Hindlimb muscle (tissue), 1 donor: ENCODE measurements at regions not wholly inside any gene's neighbourhood (a gene's known extent, or its start where the extent isn't known, plus 50 kb on each side); places are given as distances from the start of the nearest gene placed in this dataset.
A peak's percentile ranks its signal among the peaks of the same experiment; 100 is the strongest.
"Not testable (repeated sequence)": the region's sequence is repeated elsewhere in the genome, so short reads cannot be mapped to it uniquely, and the experiment has no call there.

ENCODE experiments used
- DNase-seq: peaks from one replicate; pipeline ENCODE4 v3.0.0-alpha.2; 2013

DNA sequence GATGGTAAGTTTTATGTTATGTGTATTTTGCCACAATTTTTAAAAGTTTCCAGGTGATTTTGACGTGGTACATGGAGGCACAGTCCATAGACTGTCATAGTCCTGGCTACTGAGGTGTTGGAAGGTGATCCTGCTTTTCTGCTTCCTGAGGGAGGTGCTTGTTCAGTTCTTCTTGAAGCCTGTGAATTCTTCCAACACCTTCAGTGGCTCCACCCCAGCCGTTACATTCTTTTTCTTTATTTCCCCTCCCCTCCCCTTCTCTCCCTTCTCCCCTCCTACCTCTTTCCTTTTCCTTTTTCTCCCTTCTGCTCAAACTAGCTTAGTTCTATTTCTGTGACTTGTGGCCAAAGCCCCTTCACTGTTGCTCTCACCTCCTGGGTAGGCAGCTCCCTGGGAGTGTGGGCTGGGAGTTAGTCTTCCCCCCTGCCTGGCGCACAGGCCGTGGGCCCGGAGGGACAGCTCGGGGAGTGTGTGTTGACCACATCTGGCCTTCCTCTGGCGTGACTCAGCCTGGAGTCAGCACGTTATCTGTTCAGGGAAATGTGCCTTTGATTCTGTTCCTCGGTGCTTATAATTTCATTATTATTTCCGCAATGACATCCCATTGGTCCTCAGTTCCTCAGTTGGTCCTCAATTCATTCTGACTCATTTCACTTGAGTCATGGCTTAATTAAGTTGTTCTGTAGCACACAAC lies 566.2 kb downstream of the TBC1D22A start:
- DNase-seq: no peak

DNA sequence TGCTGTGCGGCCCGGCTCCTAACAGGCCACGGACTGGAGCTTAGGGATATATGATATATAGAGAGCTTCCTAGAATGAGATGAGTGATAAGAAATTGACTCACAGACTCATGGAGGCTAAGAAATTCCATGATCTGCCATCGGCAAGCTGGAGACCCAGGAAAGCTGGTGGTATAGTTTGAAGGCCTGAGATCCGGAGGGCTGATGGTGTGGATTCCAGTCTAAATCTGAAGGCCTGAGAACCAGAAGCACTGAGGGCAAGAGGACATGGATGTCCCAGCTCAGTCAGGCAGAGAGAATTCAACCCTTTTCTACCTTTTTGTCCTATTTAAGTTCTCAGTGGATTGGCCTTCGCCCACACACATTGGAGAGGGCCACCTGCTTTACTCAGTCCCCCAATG lies 564.8 kb downstream of the TBC1D22A start:
- DNase-seq: no peak

DNA sequence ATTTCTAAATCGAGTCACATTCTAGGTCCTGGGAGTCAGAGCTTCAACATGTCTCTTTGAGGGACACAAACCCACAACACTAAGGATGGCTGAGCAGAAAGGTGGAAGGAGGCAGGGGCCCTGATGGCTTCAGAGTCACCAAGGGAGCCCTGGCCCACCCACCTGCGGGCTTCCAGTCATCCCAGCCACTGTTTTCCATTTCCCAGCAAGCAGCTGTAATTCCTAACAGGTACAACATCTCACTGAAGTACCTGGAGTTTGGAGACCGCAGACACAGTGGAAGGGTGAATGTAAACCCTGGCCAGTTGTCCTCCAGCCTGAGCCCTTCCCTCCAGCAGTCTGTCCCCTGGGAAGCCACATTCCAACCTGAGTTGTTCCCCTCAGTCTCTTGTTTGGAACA lies 562.8 kb downstream of the TBC1D22A start:
- DNase-seq: no peak

DNA sequence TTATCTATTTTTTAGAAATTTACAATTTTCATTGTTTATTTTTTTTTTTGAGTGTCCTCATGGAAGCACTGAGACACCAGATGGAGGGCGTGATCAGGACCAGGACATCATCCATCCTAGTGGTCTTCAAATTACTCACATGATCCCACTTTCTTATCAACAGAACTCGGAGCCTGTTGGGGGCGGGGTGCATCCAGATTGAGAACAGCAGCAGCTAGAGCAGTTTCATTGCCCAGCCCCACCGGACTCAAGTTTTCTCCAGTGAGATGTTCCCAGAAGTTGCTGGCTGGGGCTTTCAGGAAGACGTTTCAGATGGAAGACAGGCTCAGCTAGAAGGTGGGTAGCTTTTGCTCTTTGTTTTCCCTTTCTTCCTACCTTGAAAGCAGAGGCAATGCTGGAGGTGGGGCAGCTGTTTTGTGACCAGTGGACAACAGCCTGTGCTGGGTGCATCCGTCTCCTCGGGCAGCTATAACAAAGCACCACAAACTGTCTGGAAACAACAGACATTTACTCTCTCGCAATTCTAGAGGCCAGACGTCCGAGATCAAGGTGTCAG lies 562.1 kb downstream of the TBC1D22A start:
- no peak for DNase-seq

DNA sequence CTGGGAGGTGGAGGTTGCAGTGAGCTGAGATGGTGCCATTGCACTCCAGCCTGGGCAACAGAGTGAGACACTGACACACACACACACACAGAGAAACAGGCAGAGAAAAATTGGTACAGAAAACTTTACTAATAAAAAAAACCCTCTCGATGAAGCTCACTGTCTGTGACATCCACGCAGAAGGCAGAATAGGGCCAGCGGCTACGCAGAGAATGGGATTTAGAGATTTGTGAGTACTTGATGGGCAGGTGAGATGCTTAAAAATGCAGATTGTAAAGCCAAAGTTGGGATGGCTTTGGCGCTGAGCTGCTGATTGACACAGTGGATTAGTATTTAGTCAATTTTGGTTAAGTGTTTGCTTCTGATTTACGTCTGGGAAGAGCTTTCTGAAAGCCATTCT lies 561.1 kb downstream of the TBC1D22A start:
- DNase-seq: no peak

DNA sequence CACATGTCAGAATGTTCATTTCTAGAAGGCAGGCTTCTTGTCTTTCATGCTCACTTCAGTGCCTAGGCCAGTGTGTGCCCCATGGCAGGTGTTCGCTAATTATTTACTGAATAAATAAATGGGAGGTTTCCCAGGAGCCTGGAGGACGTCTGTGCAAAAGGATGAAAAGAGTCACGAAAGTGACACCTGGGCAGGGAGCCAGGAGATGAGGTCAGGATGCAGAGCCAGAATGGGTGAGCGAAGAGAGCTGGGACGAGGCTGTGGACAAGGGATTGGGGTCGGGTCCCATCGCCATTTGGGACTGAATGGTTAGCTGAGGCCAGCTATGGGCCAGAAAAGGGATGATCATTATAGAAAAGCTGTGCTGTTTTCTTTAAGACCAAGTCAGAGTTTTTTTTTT lies 560.4 kb downstream of the TBC1D22A start:
- DNase-seq: no peak

DNA sequence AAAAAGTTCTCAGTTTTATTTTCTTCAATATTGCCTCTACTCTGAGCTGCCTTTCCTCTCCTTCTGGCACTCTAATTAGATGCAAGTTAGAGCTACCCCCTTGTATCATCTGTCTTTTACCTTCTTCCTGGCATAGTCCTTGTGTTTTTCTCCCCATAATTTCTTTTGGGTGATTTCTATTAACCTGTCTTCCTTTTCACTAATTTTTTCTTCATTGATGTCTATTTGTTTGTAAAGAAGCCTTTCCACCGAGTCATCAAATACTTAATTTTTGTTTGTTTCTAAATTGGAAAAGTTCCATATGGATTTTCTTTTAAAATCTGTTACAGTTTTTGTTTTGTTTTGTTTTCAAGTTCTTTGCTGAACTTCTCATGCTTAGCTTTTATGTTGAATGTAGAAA lies 558.1 kb downstream of the TBC1D22A start:
- no peak for DNase-seq

DNA sequence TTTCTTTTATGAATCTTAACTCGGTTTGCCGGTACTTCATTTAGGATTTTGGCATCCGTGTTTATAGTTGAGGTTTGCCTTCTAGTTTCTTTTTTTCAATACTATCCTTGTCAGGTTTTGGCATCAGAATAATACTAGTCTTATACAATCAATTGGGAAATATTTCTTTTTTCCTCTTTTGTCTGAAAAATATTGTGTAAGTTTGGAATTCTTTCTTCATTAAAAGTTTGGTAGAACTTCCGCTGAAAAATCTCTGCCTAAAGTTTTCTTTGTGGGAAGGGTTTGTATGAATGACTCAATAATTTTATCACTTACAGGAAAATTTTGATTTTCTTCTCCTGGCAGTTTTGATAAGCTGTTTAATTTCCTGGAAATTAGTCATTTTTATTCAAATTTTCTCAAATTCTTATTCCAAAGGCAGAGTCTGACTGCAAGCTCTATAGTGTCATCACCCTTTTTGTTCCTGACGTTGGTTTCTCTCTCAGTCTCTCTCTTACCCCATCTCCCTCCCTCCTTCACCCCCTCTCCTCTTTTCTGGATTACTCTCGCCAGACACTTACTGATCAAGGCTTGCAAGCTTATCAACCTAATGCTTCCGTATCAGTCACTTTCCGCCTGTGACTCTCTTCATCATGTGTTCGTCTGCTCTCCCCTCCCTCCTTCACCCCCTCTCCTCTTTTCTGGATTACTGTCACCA lies 555.7 kb downstream of the TBC1D22A start:
- no peak for DNase-seq

DNA sequence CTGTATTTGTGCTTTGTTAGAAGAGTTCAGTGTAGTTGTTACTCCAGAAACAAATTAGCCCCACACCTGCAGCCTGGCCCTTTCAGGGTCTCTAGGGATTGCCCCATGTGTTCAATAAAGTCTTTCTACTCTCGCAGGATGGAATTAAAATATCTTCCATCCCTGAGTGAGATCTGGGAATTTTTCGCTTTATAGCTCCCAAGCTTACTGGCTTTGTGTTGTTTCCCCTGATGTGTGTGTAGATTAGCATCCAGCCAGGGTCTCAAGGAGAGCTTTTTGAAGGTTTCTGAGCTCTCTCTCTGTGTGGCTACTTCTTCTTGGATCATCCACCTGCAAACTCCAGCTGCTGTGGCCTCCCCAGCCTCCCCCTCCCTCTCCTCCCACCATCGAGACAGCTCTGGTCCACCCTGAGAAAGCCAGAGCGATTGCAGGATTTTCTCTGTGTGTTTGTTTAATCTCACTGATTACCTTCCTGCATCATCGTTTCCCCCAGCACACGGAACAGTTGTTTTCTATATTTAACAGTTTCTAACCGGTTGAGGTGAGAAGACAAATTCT lies 553.5 kb downstream of the TBC1D22A start:
- no peak for DNase-seq

DNA sequence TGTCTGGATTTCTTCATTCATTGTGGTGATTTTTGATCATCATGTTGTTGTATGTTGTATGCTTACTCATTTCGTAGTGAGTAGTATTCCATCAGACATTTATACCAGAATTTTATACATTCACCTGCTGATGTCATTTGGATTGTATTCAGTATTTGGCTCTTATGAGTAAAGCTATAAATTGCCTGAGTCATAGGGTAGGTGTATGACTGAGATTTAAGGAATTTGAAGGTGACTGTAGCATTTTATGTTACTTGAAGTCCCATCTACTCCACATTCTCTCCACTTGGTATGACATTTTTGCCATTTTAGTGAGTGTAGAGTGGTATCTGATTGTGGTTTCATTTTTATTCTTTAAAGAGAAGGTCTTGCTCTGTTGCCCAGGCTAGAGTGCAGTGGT lies 548.2 kb downstream of the TBC1D22A start:
- DNase-seq: no peak

DNA sequence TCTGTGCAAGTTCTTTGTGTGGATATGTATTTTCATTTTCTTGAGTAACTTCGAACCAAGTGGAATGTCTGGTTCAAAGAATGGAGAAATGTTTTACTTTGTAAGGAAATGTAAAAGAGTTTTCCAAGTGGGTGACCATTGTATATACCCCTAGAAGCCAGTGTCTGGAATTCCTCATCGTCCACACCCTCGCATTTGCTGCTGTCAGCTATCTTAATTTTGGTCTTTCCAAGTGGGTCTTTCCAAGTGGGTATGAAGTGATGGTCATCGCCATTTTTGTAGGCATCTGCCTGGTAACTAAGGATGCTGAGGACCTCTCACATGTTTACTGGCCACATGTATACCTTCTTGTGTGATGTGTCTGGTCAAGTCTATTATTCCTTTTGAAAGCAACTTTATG lies 547.5 kb downstream of the TBC1D22A start:
- no peak for DNase-seq

DNA sequence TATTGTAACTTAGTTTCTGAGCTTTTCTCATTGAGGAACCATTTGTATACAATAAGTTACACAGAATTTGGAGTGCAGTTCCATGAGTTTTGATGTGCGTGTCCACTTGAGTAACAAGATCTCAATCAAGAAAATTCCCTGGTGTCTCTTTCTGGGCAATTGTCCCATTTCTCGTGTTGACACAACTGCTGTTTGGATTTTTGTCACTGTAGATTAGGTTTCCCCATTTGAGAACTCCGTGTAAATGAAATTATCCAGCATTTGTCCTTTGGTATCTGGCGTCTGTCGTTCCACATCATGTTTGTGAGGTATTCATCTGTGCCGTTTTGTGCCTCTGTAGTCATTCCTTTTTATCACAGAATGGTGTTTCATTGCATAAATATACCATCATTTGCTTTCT lies 547.0 kb downstream of the TBC1D22A start:
- peak; percentile 19 for DNase-seq

DNA sequence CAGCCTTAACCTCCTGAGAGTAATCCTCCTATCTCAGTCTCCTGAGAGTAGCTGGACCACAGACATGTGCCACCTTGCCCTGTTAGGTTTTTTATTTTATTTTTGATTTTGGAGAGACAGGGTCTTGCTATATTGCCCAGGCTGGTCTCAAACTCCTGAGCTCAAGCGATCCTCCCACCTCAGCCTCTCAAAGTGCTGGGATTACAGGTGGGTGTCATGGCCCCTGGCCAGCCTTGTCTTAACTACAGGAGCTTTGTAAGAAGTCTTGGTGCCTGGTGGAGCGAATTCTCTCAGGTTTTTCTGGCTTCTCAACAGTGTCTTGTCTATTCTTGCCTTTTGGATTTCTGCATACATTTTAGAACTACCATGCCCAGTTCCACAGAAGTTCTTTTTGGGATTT lies 546.4 kb downstream of the TBC1D22A start:
- no peak for DNase-seq

DNA sequence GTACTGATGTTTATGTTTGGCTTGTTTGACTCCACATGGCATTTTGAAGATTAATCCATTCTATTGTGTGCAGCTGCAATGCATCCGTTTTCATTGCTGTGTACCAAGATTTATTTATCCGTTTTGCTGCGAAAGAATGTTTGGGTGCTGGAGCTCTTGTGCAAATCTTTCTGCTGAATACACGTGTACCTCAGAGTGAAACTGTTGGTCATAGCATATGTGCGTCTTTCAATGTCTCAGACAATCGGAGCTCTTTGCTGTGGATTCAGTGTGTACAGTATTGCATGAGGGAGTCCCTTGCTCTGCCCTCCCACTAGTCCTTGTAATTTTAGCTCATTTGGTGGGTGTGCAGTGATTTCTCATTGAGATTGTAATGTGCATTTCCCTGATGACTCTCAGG lies 545.4 kb downstream of the TBC1D22A start:
- DNase-seq: no peak

DNA sequence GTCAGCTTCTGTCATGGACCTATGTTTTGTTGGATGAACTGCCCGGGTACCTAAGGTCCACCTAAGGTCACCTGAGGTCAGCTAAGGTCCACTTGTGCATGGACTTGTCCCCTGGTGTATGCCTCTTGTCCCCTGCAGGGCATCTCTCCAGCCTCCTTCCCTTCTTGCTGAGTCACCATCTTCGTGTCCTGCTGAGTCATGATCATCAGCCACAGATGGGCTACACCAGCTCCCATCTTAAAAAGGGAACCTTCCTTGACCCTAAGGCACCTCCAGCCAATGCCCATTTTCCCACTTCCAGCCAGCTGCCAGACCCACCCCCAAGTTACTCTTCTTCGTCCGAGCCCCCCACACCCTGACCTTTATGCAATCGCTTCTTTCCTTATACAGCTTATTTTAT lies 544.9 kb downstream of the TBC1D22A start:
- DNase-seq: no peak

DNA sequence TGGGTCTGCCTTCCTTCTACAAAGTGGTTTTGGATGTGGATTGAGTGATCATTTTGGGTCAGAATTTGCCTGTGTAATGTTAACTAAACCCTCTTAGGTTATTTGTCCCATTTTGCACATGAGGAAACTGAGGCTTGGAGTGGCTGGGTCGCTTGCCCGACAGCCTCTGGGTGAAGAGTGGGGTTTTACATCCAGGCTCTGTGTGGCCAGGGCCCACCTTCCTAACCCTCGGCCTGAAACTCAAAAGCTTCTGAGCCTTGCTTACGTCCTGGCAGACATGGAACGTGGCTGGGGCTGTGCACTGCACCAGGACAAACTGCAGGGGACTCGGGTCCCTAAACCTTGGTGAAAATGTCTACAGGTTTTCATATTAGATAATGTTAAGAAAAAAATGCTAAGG lies 542.4 kb downstream of the TBC1D22A start:
- no peak for DNase-seq

DNA sequence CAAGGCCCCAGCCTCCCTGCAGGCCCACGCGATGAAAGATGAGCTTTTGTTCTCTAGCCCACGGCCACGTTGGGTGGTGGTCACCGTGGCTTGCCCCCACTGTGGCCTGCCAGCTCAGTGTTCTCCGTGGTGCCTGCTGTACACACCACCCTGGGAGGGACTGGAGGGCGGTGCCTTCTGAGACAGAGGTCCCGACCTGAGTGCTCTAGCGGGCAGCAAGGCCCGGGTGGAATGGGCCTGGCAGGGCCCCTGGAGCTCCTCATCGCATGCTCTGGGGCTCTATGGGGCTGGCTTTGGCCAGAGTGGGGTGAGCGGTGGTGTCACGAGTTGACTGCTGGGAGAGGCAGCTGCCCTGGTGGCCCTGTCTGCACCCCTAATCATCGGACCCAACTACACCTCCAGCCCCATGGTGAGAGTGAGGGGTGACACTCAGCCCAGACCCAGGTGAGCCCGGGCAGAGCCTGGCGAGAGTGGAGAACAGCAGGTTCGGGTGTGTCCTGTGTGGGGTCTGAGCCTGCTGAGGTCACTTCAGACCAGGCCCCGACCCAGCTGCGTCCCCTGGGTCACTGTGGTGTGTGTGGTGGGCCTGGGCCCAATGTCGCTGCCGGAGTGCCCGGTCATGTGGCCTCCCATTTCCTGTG lies 541.9 kb downstream of the TBC1D22A start:
- no peak for DNase-seq

DNA sequence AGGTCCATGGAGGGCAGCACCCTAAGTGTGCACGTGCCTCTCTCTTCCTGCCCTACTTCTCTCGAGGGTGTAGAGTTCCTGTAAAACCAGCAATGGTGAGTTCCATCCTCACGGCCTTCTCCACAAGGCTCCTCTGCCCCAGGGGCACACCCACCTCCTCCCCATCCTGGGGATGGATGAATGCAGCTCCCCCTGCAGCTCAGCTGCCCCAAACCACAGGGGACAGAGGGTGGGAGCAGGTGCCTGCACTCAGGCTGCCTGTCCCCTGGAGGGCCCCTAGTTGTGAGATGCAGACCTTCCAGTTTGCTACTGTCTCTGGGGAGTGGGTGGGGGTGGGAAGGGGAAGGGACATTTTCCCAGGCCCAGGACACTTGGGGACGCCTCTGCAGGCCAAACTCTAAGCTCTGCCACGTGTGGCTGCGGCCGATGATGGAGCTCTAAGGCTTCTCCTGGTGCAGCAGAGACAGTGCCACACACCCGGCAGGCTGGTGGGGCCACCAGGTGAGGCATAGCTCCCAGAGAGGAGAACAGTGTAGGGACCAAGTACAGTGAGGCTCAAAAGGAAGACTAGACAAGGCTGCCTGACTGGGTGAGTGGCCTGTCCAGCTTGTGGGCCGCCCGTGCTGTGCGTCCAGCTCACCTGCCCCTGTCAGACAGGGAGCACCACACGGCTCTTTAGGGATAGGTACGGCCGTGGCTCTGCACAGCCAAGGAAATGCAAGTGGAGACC lies 540.9 kb downstream of the TBC1D22A start:
- DNase-seq: no peak

DNA sequence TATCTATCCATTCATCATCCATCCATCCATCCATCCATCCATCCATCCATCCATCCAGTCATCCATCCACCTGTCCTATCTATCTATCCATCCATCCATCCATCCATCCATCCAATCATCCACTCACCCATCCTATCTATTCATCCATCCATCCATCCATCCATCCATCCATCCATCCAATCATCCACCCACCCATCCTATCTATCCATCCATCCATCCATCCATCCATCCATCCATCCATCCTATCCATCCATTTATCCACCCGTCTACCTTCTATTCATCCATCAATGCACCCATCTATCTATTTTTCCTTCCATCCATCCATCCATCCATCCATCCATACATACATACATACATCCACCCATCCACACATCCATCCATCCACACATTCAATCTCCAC lies 540.1 kb downstream of the TBC1D22A start:
- not testable (repeated sequence) for DNase-seq

DNA sequence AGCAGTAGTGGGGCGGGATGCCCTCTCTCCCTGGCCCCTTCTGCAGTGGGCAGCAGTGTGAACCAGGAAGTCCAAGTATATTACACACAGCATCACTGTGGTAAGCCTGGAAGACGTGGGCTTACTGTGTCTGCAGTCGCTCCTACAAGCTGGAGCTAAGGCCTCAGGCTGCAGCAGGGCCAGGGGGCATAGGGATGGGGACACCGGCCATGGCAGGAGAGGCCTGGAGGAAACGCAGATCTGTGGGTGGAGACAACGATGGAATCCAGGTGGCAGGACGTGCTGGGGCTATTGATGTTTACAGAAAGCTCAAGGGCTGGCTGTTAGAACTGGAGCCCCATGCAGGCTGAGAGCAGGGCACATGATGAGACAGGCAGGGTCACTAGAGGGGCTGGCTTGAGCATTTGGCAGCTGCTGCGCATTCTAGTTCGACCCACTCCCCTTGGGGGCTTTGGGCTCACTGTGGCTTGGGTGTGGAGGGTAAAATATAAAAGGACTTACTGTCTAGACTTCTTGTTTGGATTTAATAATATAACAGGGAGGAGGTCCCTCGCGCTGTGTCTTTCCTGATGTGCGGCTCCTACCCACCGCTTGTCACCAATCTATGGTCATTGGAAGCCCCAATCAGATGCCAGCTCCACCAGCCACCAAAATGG lies 539.5 kb downstream of the TBC1D22A start:
- no peak for DNase-seq

DNA sequence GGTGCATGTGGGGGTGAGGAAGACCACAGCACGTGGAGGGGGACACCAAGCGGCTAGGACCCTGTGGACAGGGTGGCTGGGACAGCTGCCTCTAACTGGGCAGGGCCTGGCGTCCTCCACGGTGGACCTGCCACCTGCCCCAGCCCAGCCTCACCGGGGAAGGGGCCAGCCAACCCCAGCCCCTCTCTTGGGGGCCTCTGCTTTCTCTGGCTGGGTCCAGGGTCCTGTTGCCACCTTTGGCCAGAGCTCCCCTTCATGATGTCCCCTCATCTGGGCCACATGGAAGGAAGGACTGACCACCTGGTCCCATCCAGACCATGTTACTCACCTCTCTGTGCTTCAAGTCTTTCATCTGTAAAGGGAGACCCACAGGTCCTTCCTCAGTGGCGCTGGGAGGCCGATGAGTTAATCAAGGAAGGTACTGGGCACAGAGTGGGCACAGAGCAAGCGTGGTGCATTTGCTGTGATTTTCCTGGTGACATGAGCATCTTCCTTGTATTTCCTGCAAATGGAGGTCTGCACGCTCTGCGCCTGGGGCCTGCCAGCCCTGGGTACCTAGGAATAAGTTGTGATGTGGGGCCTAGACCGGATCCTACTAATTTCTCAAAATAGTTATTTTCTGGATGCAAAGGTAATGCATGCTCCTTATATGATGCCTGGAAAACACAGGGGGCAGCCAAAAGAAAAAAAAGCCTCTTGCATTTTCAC lies 538.4 kb downstream of the TBC1D22A start:
- DNase-seq: no peak
